ENCODE measurements at regions not wholly inside any gene's neighbourhood (a gene's known extent, or its start where the extent isn't known, plus 50 kb on each side); places are given as distances from the start of the nearest gene placed in this dataset.

GRCh38 chr13:47463002-47463401, 538.1 kb downstream of the SUCLA2 start:
- TF ChIP-seq KLF10 (tag by site-specific recombination; IDR thresholded peaks at IDR 0.05): no peak
- no peak for TF ChIP-seq CTCF (tag by site-specific recombination; IDR thresholded peaks at IDR 0.05)
- TF ChIP-seq ZNF239 (tag by site-specific recombination; IDR thresholded peaks at IDR 0.05): no peak
- TF ChIP-seq ZNF530 (tag by site-specific recombination; IDR thresholded peaks at IDR 0.05; ENCODE audit: low read depth): no peak
- no peak for TF ChIP-seq REPIN1 (tag by site-specific recombination; IDR thresholded peaks at IDR 0.05; ENCODE audit: low read depth)
- TF ChIP-seq ZBTB10 (tag by site-specific recombination; IDR thresholded peaks at IDR 0.05): no peak
- no peak for TF ChIP-seq ZNF660 (tag by site-specific recombination; IDR thresholded peaks at IDR 0.05)
- no peak for TF ChIP-seq ZNF274 (IDR thresholded peaks at IDR 0.05; ENCODE audit: low read length)
- no peak for TF ChIP-seq ZNF274 (tag by site-specific recombination; IDR thresholded peaks at IDR 0.05; ENCODE audit: borderline replicate concordance)
